HG03045 (cell line): ENCODE measurements at regions not wholly inside any gene's neighbourhood (a gene's known extent, or its start where the extent isn't known, plus 50 kb on each side); places are given as distances from the start of the nearest gene placed in this dataset.

Source experiments
- ATAC-seq: cut with Tn5 transposase; IDR thresholded peaks from one replicate; pipeline ENCODE4 v1.9.1; 2021; ENCODE audit warnings: mild to moderate bottlenecking, moderate library complexity; ENCODE audit not compliant: unreplicated experiment

DNA sequence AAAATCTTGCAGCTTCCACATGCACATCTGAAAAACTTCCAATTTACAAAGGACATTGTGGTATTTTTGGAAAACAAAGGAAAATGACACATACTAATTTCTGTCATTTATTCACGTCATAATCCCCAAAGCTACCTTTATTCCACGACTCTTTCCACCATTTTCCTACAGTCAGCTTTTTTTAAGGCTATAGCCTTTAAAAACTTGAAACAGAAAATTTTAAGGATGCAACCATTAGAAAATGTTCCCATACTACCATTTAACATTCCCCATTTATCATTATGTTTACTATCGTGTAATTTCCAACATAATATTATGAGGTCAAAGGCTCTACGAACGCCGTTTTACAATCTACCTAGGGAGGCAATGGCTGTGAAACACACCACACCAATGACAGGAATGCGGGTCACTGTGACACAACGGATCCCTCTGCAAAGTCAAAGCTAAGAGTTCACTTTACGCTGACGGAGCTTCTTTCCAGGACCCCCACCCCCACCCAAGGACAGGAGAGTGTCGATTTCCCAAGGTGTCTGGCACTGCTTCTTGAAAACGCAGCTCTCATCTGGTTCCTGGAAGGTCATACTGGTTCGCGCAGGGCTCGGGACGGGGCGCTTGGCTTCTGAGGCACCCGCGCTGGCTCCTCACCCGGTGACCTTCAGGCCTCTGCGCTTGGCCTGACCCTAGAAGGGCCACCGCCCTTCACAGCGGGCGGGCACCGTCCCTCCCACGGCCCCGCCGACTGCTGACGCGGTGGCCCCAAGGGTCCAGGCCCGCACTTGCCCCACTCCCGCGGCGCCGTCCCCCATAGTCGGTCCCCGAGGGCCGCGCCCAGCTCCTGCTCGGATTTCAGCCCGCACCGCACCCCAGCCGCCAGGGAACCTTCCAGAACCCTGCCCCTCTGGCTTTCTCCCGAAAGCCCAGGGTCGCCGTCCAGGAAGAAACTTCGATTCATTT is 50.5 kb upstream of the ATF3 start:
- ATAC-seq = peak; percentile 49

DNA sequence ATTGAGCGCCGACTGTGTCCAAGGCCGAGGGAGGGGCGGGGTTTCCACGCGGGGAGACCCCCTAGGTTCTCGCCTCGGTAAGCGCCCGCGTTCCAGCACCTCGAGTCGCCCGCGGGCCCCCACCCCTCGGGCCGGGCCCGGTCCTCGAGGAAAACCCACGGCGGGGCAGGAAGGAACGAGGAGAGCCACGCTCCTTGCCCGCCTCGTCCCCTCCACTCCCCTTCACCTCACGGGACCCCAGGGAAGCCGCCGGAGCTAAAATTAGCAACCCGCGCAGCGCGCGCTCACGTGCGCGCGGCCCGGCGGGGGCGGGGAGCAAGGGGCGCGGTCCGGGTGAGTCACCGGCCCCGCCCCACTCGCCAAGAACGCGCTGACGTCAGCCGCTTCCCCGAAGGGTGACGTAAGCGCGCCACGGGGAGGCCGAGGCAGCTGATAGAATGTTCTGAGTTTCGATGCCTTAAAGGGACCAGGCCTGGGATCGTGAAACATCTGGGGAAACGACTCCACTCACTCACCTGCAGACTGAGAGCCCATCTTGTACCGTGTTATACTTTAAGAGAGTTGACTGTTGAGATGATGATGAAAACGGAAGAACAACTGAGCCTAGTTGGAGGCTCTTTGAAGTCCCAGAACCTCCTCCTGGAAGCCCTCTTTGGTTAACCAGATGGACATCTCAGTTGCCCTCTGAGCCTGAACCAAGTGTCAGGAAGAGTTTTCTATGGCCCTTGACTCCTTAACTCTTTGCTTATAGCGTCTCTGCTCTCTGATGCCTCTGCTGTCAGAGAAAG is 49.7 kb upstream of the ATF3 start:
- peak; percentile 97 for ATAC-seq
